Uterus (tissue), 3 donors: ENCODE measurements at regions not wholly inside any gene's neighbourhood (a gene's known extent, or its start where the extent isn't known, plus 50 kb on each side); places are given as distances from the start of the nearest gene placed in this dataset.

Experiments
- DNase-seq, 2 donors: peaks; one replicate each; pipeline ENCODE4 v3.0.0-alpha.2; 2019 to 2020
- H3K27ac ChIP-seq, 2 donors: fragments of 200-600 bp; sonication (generic); 1 replicate in 1 of 2; 2 replicates in 1 of 2; pipeline ENCODE4 v1.5.1; 2016 to 2018
- H3K27me3 ChIP-seq, 2 donors: fragments of 200-600 bp; sonication (generic); one replicate each; pipeline ENCODE4 v1.5.1; 2018 to 2019; ENCODE audit warnings: control low read depth in 1 of 2
- H3K36me3 ChIP-seq, 2 donors: fragments of 200-600 bp; sonication (generic); one replicate each; pipeline ENCODE4 v1.5.1; 2019; ENCODE audit warnings: control low read depth in 1 of 2
- H3K4me1 ChIP-seq, 2 donors: fragments of 200-600 bp; sonication (generic); one replicate each; pipeline ENCODE4 v1.5.1; 2018 to 2019; ENCODE audit warnings: control low read depth in 1 of 2
- H3K4me3 ChIP-seq, 2 donors: fragments of 200-600 bp; sonication (generic); 1 replicate in 1 of 2; 2 replicates in 1 of 2; pipeline ENCODE4 v1.5.1; 2018 to 2019; ENCODE audit warnings: mild to moderate bottlenecking in 1 of 2
- H3K9me3 ChIP-seq, 2 donors: fragments of 200-600 bp; sonication (generic); one replicate each; pipeline ENCODE4 v1.5.1; 2019; ENCODE audit warnings: control low read depth in 1 of 2
- CTCF ChIP-seq, 4 experiments: fragments of 200-600 bp in 2 of 4; fragments of 450-650 bp in 2 of 4; sonication (generic) in 2 of 4; IDR thresholded peaks; one replicate each; pipeline ENCODE4 v1.5.1; 2016 to 2019; ENCODE audit warnings: antibody characterized with exemption in 4 of 4, mild to moderate bottlenecking in 2 of 4, moderate library complexity in 1 of 4
- POLR2A ChIP-seq, 2 donors: fragments of 450-650 bp; IDR thresholded peaks; one replicate each; pipeline ENCODE4 v1.6.1; 2016; ENCODE audit warnings: antibody characterized with exemption in 2 of 2, mild to moderate bottlenecking in 1 of 2, moderate library complexity in 1 of 2
- intact Hi-C: fragments of 100-400 bp; cut with DNase I; formaldehyde crosslinking; loops from one replicate; pipeline ENCODE4 v1.15.1; 2023; ENCODE audit warnings: low total_unique reads
- donor health status: DM: yes; HTN: yes; CAD: no.

- Histone ChIP-seq H3K27ac (no peak overlapping the region), H3K36me3 (no peaks in the 10 kb centered on the region), H3K9me3 (no peaks in the 10 kb centered on the region), H3K27me3 (no peaks in the 10 kb centered on the region), H3K4me3 (no peak overlapping the region), H3K4me1 (no peaks in the 10 kb centered on the region)
- intact Hi-C loops = no loop called here
- TF ChIP-seq CTCF (IDR thresholded peaks at IDR 0.05) (no peak), POLR2A (IDR thresholded peaks at IDR 0.05) (no peak)
- DNase-seq = no peak
Observed at GRCh38 chr5:141743866-141744272, 61.8 kb upstream of the ARAP3 start.

GRCh38 chr5:141742866-141743851, 61.1 kb upstream of the ARAP3 start:
- Histone ChIP-seq H3K4me1 (no peaks in the 10 kb centered on the region), H3K27me3 (no peaks in the 10 kb centered on the region), H3K9me3 (no peaks in the 10 kb centered on the region), H3K27ac (no peak overlapping the region), H3K36me3 (no peaks in the 10 kb centered on the region), H3K4me3 (no peak overlapping the region)
- no peak for DNase-seq
- TF ChIP-seq CTCF (IDR thresholded peaks at IDR 0.05) (no peak), POLR2A (IDR thresholded peaks at IDR 0.05) (no peak)
- intact Hi-C loops = no loop called here

GRCh38 chr5:141742144-141742543, 60.1 kb upstream of the ARAP3 start:
- DNase-seq = no peak
- no peaks in the 10 kb centered on the region for H3K27me3 ChIP-seq
- H3K27ac ChIP-seq = no peak overlapping the region
- H3K36me3 ChIP-seq = no peaks in the 10 kb centered on the region
- TF ChIP-seq CTCF (IDR thresholded peaks at IDR 0.05) (no peak), POLR2A (IDR thresholded peaks at IDR 0.05) (no peak)
- H3K4me3 ChIP-seq = no peak overlapping the region
- H3K4me1 ChIP-seq = no peaks in the 10 kb centered on the region
- intact Hi-C loops = no loop called here
- no peaks in the 10 kb centered on the region for H3K9me3 ChIP-seq

- H3K27me3 ChIP-seq = no peaks in the 10 kb centered on the region
- intact Hi-C loops = no loop called here
- H3K9me3 ChIP-seq = no peaks in the 10 kb centered on the region
- H3K4me1 ChIP-seq = no peaks in the 10 kb centered on the region
- H3K36me3 ChIP-seq = no peaks in the 10 kb centered on the region
- H3K4me3 ChIP-seq = no peak overlapping the region
- no peak for TF ChIP-seq CTCF (IDR thresholded peaks at IDR 0.05)
- no peak for TF ChIP-seq POLR2A (IDR thresholded peaks at IDR 0.05)
- no peak for DNase-seq
- no peak overlapping the region for H3K27ac ChIP-seq
Observed at GRCh38 chr5:141740885-141741284, 58.9 kb upstream of the ARAP3 start.

GRCh38 chr5:141737535-141737934, 55.5 kb upstream of the ARAP3 start:
- no peaks in the 10 kb centered on the region for H3K4me1 ChIP-seq
- no peak overlapping the region for H3K4me3 ChIP-seq
- TF ChIP-seq POLR2A (IDR thresholded peaks at IDR 0.05) (no peak), CTCF (IDR thresholded peaks at IDR 0.05) (no peak)
- H3K9me3 ChIP-seq = no peaks in the 10 kb centered on the region
- DNase-seq = no peak
- intact Hi-C loops = no loop called here
- no peaks in the 10 kb centered on the region for H3K36me3 ChIP-seq
- H3K27me3 ChIP-seq = no peaks in the 10 kb centered on the region
- no peak overlapping the region for H3K27ac ChIP-seq
